ENCODE measurements at regions not wholly inside any gene's neighbourhood (a gene's known extent, or its start where the extent isn't known, plus 50 kb on each side); places are given as distances from the start of the nearest gene placed in this dataset.

DNA sequence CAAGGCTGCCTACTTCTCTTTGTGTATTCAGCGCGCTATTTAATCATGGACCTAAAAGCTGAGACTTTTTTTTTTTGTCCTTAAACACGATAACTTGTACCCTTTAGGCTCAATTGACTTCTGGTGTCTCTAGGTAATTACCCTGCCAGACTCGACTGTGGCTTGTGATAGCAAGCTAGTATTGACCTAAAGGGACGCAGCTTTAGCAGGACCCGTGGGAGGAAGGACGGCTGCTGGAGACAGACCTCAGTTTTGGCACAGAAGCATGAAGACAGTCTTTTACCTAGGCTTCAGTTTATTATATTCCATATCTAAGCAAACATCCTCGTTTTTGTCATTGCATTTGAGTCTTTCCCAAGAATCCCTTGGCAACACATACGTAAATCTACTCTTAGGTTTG is 115.3 kb downstream of the SMC2 start:
- ATAC-seq (no peak), DNase-seq (ENCODE audit: low read depth, low spot score) (no peak)
- Histone ChIP-seq H3K4me1 (ENCODE audit: control insufficient read depth, insufficient read depth, low read length) (no peaks in the 10 kb centered on the region), H3K27me3 (ENCODE audit: control insufficient read depth, insufficient read depth, low read length) (no peaks in the 10 kb centered on the region), H3K4me3 (ENCODE audit: low read depth in 2 of 2, low read length in 2 of 2) (no peak overlapping the region), H3K27ac (ENCODE audit: low read length) (no peak overlapping the region), H3K36me3 (ENCODE audit: control insufficient read depth, insufficient read depth, low read length) (no peaks in the 10 kb centered on the region), H3K9me3 (ENCODE audit: control insufficient read depth, insufficient read depth, low read depth, low read length) (no peaks in the 10 kb centered on the region)
- in situ Hi-C loops (cut with HindIII; ENCODE audit: low pct_unique_long_range_greater_than_20kb, low sequenced_read_pairs), result no loop called here
- ChIA-PET POLR2A (no interaction called here), CTCF (no interaction called here)
- no peak for TF ChIP-seq SIN3A (IDR thresholded peaks at IDR 0.05; ENCODE audit: borderline replicate concordance, insufficient read depth, low read depth, low read length)
- TF ChIP-seq, protein P1, sequence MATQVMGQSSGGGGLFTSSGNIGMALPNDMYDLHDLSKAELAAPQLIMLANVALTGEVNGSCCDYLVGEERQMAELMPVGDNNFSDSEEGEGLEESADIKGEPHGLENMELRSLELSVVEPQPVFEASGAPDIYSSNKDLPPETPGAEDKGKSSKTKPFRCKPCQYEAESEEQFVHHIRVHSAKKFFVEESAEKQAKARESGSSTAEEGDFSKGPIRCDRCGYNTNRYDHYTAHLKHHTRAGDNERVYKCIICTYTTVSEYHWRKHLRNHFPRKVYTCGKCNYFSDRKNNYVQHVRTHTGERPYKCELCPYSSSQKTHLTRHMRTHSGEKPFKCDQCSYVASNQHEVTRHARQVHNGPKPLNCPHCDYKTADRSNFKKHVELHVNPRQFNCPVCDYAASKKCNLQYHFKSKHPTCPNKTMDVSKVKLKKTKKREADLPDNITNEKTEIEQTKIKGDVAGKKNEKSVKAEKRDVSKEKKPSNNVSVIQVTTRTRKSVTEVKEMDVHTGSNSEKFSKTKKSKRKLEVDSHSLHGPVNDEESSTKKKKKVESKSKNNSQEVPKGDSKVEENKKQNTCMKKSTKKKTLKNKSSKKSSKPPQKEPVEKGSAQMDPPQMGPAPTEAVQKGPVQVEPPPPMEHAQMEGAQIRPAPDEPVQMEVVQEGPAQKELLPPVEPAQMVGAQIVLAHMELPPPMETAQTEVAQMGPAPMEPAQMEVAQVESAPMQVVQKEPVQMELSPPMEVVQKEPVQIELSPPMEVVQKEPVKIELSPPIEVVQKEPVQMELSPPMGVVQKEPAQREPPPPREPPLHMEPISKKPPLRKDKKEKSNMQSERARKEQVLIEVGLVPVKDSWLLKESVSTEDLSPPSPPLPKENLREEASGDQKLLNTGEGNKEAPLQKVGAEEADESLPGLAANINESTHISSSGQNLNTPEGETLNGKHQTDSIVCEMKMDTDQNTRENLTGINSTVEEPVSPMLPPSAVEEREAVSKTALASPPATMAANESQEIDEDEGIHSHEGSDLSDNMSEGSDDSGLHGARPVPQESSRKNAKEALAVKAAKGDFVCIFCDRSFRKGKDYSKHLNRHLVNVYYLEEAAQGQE (IDR thresholded peaks at IDR 0.05; ENCODE audit: insufficient read depth in 1 of 2, low read depth in 2 of 2, low read length in 1 of 2), result no peak
- no peak for TF ChIP-seq POLR2AphosphoS5 (IDR thresholded peaks at IDR 0.05; ENCODE audit: low read depth, low read length)
- no peak for TF ChIP-seq CTCF (IDR thresholded peaks at IDR 0.05)
- TF ChIP-seq TCF7L2 (IDR thresholded peaks at IDR 0.05; ENCODE audit: low read depth, low read length), result no peak
- intact Hi-C loops (cut with micrococcal nuclease; ENCODE audit: unreplicated experiment), result no loop called here
- BruUV-seq (replicated peaks), result no TSS peak

DNA sequence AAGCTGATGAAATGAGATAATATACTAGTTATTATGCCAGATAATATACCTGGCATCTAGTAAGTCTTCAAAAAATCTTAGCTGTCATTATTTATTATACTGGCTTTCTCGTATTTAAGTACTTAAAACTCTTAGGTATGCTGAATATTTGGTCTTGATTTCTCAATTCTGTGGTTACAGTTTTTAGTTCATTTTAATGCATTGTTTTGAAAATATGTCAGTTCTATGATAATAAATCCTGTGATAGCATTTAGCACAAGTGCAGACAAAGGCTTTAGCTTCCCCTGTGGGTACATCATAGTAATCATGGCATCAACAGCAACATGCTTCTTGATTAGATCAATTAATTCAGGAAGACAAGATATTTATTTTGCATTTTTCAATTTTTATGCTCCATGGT is 133.0 kb downstream of the SMC2 start:
- ChIA-PET CTCF (no interaction called here), POLR2A (no interaction called here)
- H3K9me3 ChIP-seq (ENCODE audit: control insufficient read depth, insufficient read depth, low read depth, low read length), result no peaks in the 10 kb centered on the region
- TF ChIP-seq CTCF (IDR thresholded peaks at IDR 0.05), result no peak
- TF ChIP-seq SIN3A (IDR thresholded peaks at IDR 0.05; ENCODE audit: borderline replicate concordance, insufficient read depth, low read depth, low read length), result no peak
- TF ChIP-seq TCF7L2 (IDR thresholded peaks at IDR 0.05; ENCODE audit: low read depth, low read length), result no peak
- TF ChIP-seq, protein P1 (IDR thresholded peaks at IDR 0.05; ENCODE audit: insufficient read depth in 1 of 2, low read depth in 2 of 2, low read length in 1 of 2), result no peak
- TF ChIP-seq POLR2AphosphoS5 (IDR thresholded peaks at IDR 0.05; ENCODE audit: low read depth, low read length), result no peak
- BruUV-seq (replicated peaks), result no TSS peak
- DNase-seq (ENCODE audit: low read depth, low spot score) (no peak), ATAC-seq (no peak)
- no peaks in the 10 kb centered on the region for H3K27me3 ChIP-seq (ENCODE audit: control insufficient read depth, insufficient read depth, low read length)
- no peak overlapping the region for H3K27ac ChIP-seq (ENCODE audit: low read length)
- in situ Hi-C loops (cut with HindIII; ENCODE audit: low pct_unique_long_range_greater_than_20kb, low sequenced_read_pairs) (no loop called here), intact Hi-C loops (cut with micrococcal nuclease; ENCODE audit: unreplicated experiment) (no loop called here)
- no peak overlapping the region for H3K4me3 ChIP-seq (ENCODE audit: low read depth in 2 of 2, low read length in 2 of 2)
- H3K4me1 ChIP-seq (ENCODE audit: control insufficient read depth, insufficient read depth, low read length), result no peaks in the 10 kb centered on the region
- H3K36me3 ChIP-seq (ENCODE audit: control insufficient read depth, insufficient read depth, low read length), result no peaks in the 10 kb centered on the region

Measured in Panc1 (cell line).